H9 (cell line): ENCODE measurements at regions not wholly inside any gene's neighbourhood (a gene's known extent, or its start where the extent isn't known, plus 50 kb on each side); places are given as distances from the start of the nearest gene placed in this dataset.

ENCODE experiments used
- DNase-seq: peaks from one replicate; pipeline ENCODE4 v3.0.0-alpha.2; 2017
- H2AFZ ChIP-seq: one replicate; pipeline ENCODE4 v1.6.1; 2013; ENCODE audit warnings: mild to moderate bottlenecking, low read length, control low read depth, moderate library complexity
- H2AK5ac ChIP-seq: 2 replicates; pipeline ENCODE4 v1.6.1; 2013; ENCODE audit warnings: low read length, control low read depth, mixed read lengths; ENCODE audit not compliant: insufficient read length
- H2BK120ac ChIP-seq: one replicate; pipeline ENCODE4 v1.6.1; 2013; ENCODE audit warnings: low read depth, mild to moderate bottlenecking, low read length, control low read depth, inconsistent platforms; ENCODE audit not compliant: poor library complexity, severe bottlenecking
- H2BK12ac ChIP-seq: 2 replicates; pipeline ENCODE4 v1.6.1; 2013; ENCODE audit warnings: low read length, control low read depth, mixed read lengths, low read depth; ENCODE audit not compliant: insufficient read length
- H2BK15ac ChIP-seq: 2 replicates; pipeline ENCODE4 v1.6.1; 2013; ENCODE audit warnings: low read depth, low read length, control low read depth
- H2BK20ac ChIP-seq: one replicate; pipeline ENCODE4 v1.6.1; 2013; ENCODE audit warnings: low read depth, mild to moderate bottlenecking, low read length, control low read depth, inconsistent platforms; ENCODE audit not compliant: poor library complexity, severe bottlenecking
- H2BK5ac ChIP-seq: 2 replicates; pipeline ENCODE4 v1.6.1; 2013; ENCODE audit warnings: low read length, control low read depth, mixed read lengths; ENCODE audit not compliant: insufficient read length
- H3K14ac ChIP-seq: 2 replicates; pipeline ENCODE4 v1.6.1; 2013; ENCODE audit warnings: low read length, control low read depth; ENCODE audit not compliant: insufficient read depth
- H3K18ac ChIP-seq: 2 replicates; pipeline ENCODE4 v1.6.1; 2013; ENCODE audit warnings: low read depth, mild to moderate bottlenecking, mixed read lengths, low read length, control low read depth; ENCODE audit not compliant: insufficient read length
- H3K23ac ChIP-seq: 2 replicates; pipeline ENCODE4 v1.6.1; 2013; ENCODE audit warnings: low read length, control low read depth, mixed read lengths, low read depth; ENCODE audit not compliant: insufficient read length
- H3K23me2 ChIP-seq: 2 replicates; pipeline ENCODE4 v1.6.1; 2013; ENCODE audit warnings: low read depth, mild to moderate bottlenecking, mixed read lengths, low read length, control low read depth; ENCODE audit not compliant: insufficient read length, poor library complexity, severe bottlenecking
- H3K27ac ChIP-seq: 2 replicates; pipeline ENCODE4 v1.5.1; 2013; ENCODE audit warnings: low read length, control low read depth, mixed read lengths, low read depth; ENCODE audit not compliant: insufficient read length
- H3K27me3 ChIP-seq: 2 replicates; pipeline ENCODE4 v1.6.1; 2013; ENCODE audit warnings: low read length, control low read depth, inconsistent platforms; ENCODE audit not compliant: insufficient read depth
- H3K4ac ChIP-seq: 2 replicates; pipeline ENCODE4 v1.6.1; 2013; ENCODE audit warnings: low read depth, mild to moderate bottlenecking, control low read depth, inconsistent platforms, low read length, moderate library complexity
- H3K4me1 ChIP-seq: 2 replicates; pipeline ENCODE4 v1.6.1; 2013; ENCODE audit warnings: low read length, control low read depth, inconsistent platforms; ENCODE audit not compliant: insufficient read depth
- H3K4me2 ChIP-seq: 2 replicates; pipeline ENCODE4 v1.6.1; 2013; ENCODE audit warnings: low read length, control low read depth, mixed read lengths; ENCODE audit not compliant: insufficient read length, insufficient read depth
- H3K56ac ChIP-seq: 2 replicates; pipeline ENCODE4 v1.6.1; 2013; ENCODE audit warnings: low read depth, mild to moderate bottlenecking, mixed read lengths, low read length, control low read depth; ENCODE audit not compliant: insufficient read length
- H3K79me1 ChIP-seq: 2 replicates; pipeline ENCODE4 v1.6.1; 2013; ENCODE audit warnings: low read depth, mild to moderate bottlenecking, moderate library complexity, low read length, control low read depth, inconsistent platforms; ENCODE audit not compliant: insufficient read depth, poor library complexity, severe bottlenecking
- H3K79me2 ChIP-seq: 2 replicates; pipeline ENCODE4 v1.6.1; 2013; ENCODE audit warnings: low read length, control low read depth, inconsistent platforms; ENCODE audit not compliant: insufficient read depth
- H3K9ac ChIP-seq: 2 replicates; pipeline ENCODE4 v1.6.1; 2013; ENCODE audit warnings: low read length, control low read depth, mixed read lengths; ENCODE audit not compliant: insufficient read length; ENCODE audit errors: extremely low read depth
- H3K9me3 ChIP-seq: one replicate; pipeline ENCODE4 v1.6.1; 2013; ENCODE audit warnings: low read depth, low read length, inconsistent platforms; ENCODE audit not compliant: control insufficient read depth
- H3T11ph ChIP-seq: one replicate; pipeline ENCODE4 v1.6.1; 2013; ENCODE audit warnings: mild to moderate bottlenecking, low read length, control low read depth, inconsistent platforms
- H4K20me1 ChIP-seq: one replicate; pipeline ENCODE4 v1.6.1; 2013; ENCODE audit not compliant: control insufficient read depth, insufficient read length, insufficient read depth
- H4K5ac ChIP-seq: 2 replicates; pipeline ENCODE4 v1.6.1; 2013; ENCODE audit warnings: low read depth, mild to moderate bottlenecking, mixed read lengths, low read length, control low read depth; ENCODE audit not compliant: insufficient read length
- H4K8ac ChIP-seq: replicated peaks from 2 replicates; pipeline ENCODE4 v1.6.1; 2013; ENCODE audit warnings: low read length, control low read depth, mixed read lengths, low read depth; ENCODE audit not compliant: insufficient read length
- H4K91ac ChIP-seq: 2 replicates; pipeline ENCODE4 v1.6.1; 2013; ENCODE audit warnings: low read depth, mild to moderate bottlenecking, moderate library complexity, mixed read lengths, low read length, control low read depth; ENCODE audit not compliant: insufficient read length
- H3K27ac Mint-ChIP-seq, 3 experiments: 2 replicates in 2 of 3; 3 replicates in 1 of 3; pipeline ENCODE4 v1.8.0; 2020 to 2021; ENCODE audit warnings: mixed read lengths in 3 of 3, mild to moderate bottlenecking in 1 of 3, moderate library complexity in 1 of 3
- H3K27me3 Mint-ChIP-seq: 2 replicates; pipeline ENCODE4 v1.8.0; 2021; ENCODE audit warnings: low read depth, mild to moderate bottlenecking, moderate library complexity, mixed read lengths
- H3K36me3 Mint-ChIP-seq, 3 experiments: 2 replicates in 2 of 3; 3 replicates in 1 of 3; pipeline ENCODE4 v1.8.0; 2020 to 2021; ENCODE audit warnings: low read depth in 3 of 3, mixed read lengths in 3 of 3; ENCODE audit not compliant: insufficient read depth in 1 of 3
- H3K4me1 Mint-ChIP-seq, 2 experiments: 2 replicates each; pipeline ENCODE4 v1.8.0; 2020; ENCODE audit warnings: mixed read lengths in 2 of 2
- H3K4me3 Mint-ChIP-seq, 2 experiments: 2 replicates in 1 of 2; 3 replicates in 1 of 2; pipeline ENCODE4 v1.8.0; 2020 to 2021; ENCODE audit warnings: mild to moderate bottlenecking in 2 of 2, mixed read lengths in 2 of 2, moderate library complexity in 1 of 2
- H3K9me3 Mint-ChIP-seq, 2 experiments: 2 replicates in 1 of 2; 3 replicates in 1 of 2; pipeline ENCODE4 v1.8.0; 2020; ENCODE audit warnings: mild to moderate bottlenecking in 2 of 2, mixed read lengths in 2 of 2, moderate library complexity in 1 of 2
- CTCF ChIP-seq: fragments of 200-600 bp; sonication (generic); conservative IDR thresholded peaks from 3 replicates; pipeline ENCODE4 v1.8.0; 2021; ENCODE audit warnings: antibody characterized with exemption, mild to moderate bottlenecking
- WGBS: extraction: QIAGEN DNeasy Blood & Tissue Kit; methylation state at CpG from one replicate; pipeline ENCODE4 v1.1.7; 2013; ENCODE audit warnings: missing lambda C conversion rate, low lambda C conversion rate, mixed read lengths; ENCODE audit not compliant: insufficient read length; ENCODE audit errors: extremely low coverage; 5-methylcytosine and 5-hydroxymethylcytosine counted together

- H3K36me3 Mint-ChIP-seq, result no peaks in the 10 kb centered on the region
- Histone ChIP-seq H3K4ac (no peak overlapping the region), H4K5ac (no peak overlapping the region), H3K27me3 (no peaks in the 10 kb centered on the region), H3K23ac (no peak overlapping the region), H4K91ac (no peak overlapping the region), H3K18ac (no peak overlapping the region), H2AK5ac (no peak overlapping the region), H2BK120ac (no peak overlapping the region), H3K79me2 (no peaks in the 10 kb centered on the region), H2BK20ac (no peak overlapping the region), H2BK15ac (no peak overlapping the region), H3K9me3 (no peaks in the 10 kb centered on the region), H3K4me1 (no peaks in the 10 kb centered on the region), H4K20me1 (no peaks in the 10 kb centered on the region), H3K79me1 (no peaks in the 10 kb centered on the region), H2AFZ (no peak overlapping the region), H4K8ac (no peak overlapping the region), H3K9ac (no peak overlapping the region), H3K23me2 (no peaks in the 10 kb centered on the region), H3K4me2 (no peak overlapping the region), H3T11ph (no peak overlapping the region), H2BK5ac (no peak overlapping the region), H3K27ac (no peak overlapping the region), H3K14ac (no peak overlapping the region), H2BK12ac (no peak overlapping the region), H3K56ac (no peak overlapping the region)
- H3K27ac Mint-ChIP-seq, result 0 out of 7 replicates have a peak overlapping the region, but pooled peaks of 1 of the 3 experiments have one; percentile 13
- no peak for DNase-seq
- WGBS, result no CpG with 5 or more reads among the region's 20 CpGs
- H3K4me3 Mint-ChIP-seq, result no peak overlapping the region
- H3K4me1 Mint-ChIP-seq, result peaks cover 3% of the 10 kb centered on the region in 2 experiments
- H3K9me3 Mint-ChIP-seq, result no peaks in the 10 kb centered on the region
- peaks cover 4% of the 10 kb centered on the region for H3K27me3 Mint-ChIP-seq
- TF ChIP-seq CTCF, result no peak
These were observed 111.0 kb upstream of the TNRC6C start for GRCh38 chr17:77847221-77848085.
